Kidney (tissue), 10 donors: ENCODE measurements at regions not wholly inside any gene's neighbourhood (a gene's known extent, or its start where the extent isn't known, plus 50 kb on each side); places are given as distances from the start of the nearest gene placed in this dataset.
"Not testable (repeated sequence)": the region's sequence is repeated elsewhere in the genome, so short reads cannot be mapped to it uniquely, and the experiment has no call there.

ENCODE experiments used
- DNase-seq, 5 donors: peaks; one replicate each; pipeline ENCODE4 v3.0.0-alpha.2; 2013 to 2020
- FAIRE-seq: peaks from 2 replicates; lab custom pipeline; 2012; peaks lifted over from hg19 to GRCh38; lab: Jason Lieb, UNC
- H3K27ac ChIP-seq, 2 donors: one replicate each; pipeline ENCODE4 v1.7.0; 2013; ENCODE audit warnings: low read depth in 2 of 2, low read length in 2 of 2, inconsistent platforms in 1 of 2
- H3K27me3 ChIP-seq: one replicate; pipeline ENCODE4 v1.7.1; 2013; ENCODE audit warnings: low read length, inconsistent platforms; ENCODE audit not compliant: control insufficient read depth, insufficient read depth
- H3K36me3 ChIP-seq, 3 donors: one replicate each; pipeline versions ENCODE4 v1.7.0 to v1.7.1; 2013; ENCODE audit warnings: low read length in 3 of 3, control low read depth in 1 of 3, inconsistent platforms in 1 of 3; ENCODE audit not compliant: insufficient read depth in 3 of 3, control insufficient read depth in 2 of 3
- H3K4me1 ChIP-seq, 3 donors: one replicate each; pipeline versions ENCODE4 v1.7.0 to v1.7.1; 2013; ENCODE audit warnings: low read length in 3 of 3, inconsistent platforms in 1 of 3, low read depth in 1 of 3; ENCODE audit not compliant: control insufficient read depth in 2 of 3, insufficient read depth in 2 of 3
- H3K4me3 ChIP-seq, 3 donors: one replicate each; pipeline versions ENCODE4 v1.7.0 to v1.8.1; 2013; ENCODE audit warnings: low read length in 3 of 3, control low read depth in 1 of 3, inconsistent platforms in 1 of 3
- H3K9ac ChIP-seq, 3 donors: one replicate each; pipeline versions ENCODE4 v1.7.0 to v1.7.1; 2013; ENCODE audit warnings: low read length in 3 of 3, control low read depth in 1 of 3, inconsistent platforms in 1 of 3
- H3K9me3 ChIP-seq, 3 donors: one replicate each; pipeline versions ENCODE4 v1.7.0 to v1.7.1; 2013; ENCODE audit warnings: low read length in 3 of 3, control low read depth in 1 of 3, inconsistent platforms in 1 of 3; ENCODE audit not compliant: control insufficient read depth in 2 of 3, insufficient read depth in 1 of 3
- intact Hi-C: fragments of 100-400 bp; cut with DNase I; formaldehyde crosslinking; loops from one replicate; pipeline ENCODE4 v1.11.1; 2022
- donor health status: control.
- donor health status: control.
- donor health status: DM: yes; HTN: yes; CAD: no.
- donor health status: Normal renal cell carcinoma (clear cell type).

- not testable (repeated sequence) for FAIRE-seq, H3K9me3 ChIP-seq
Observed at GRCh38 chr10:87300163-87300562, 57.4 kb upstream of the NUTM2D start.

GRCh38 chr10:87301466-87302115 lies 56.0 kb upstream of the NUTM2D start:
- H3K9ac ChIP-seq, FAIRE-seq, H3K27me3 ChIP-seq, H3K27ac ChIP-seq, intact Hi-C loops, H3K36me3 ChIP-seq, H3K4me1 ChIP-seq, H3K9me3 ChIP-seq, H3K4me3 ChIP-seq: not testable (repeated sequence)
- DNase-seq = peak in 1 of 5 donors; percentile 89

More at GRCh38 chr10:87300163-87300562, 57.4 kb upstream of the NUTM2D start:
- H3K27ac ChIP-seq, H3K9ac ChIP-seq, H3K27me3 ChIP-seq, H3K4me1 ChIP-seq, intact Hi-C loops, H3K36me3 ChIP-seq, DNase-seq, H3K4me3 ChIP-seq: not testable (repeated sequence)

GRCh38 chr10:87302132-87302531 lies 55.4 kb upstream of the NUTM2D start:
- H3K27ac ChIP-seq, H3K9me3 ChIP-seq, H3K27me3 ChIP-seq, H3K36me3 ChIP-seq, H3K4me3 ChIP-seq, intact Hi-C loops, H3K4me1 ChIP-seq, H3K9ac ChIP-seq, DNase-seq, FAIRE-seq: not testable (repeated sequence)

- FAIRE-seq, DNase-seq, H3K4me1 ChIP-seq, H3K9me3 ChIP-seq, H3K36me3 ChIP-seq, H3K27me3 ChIP-seq, H3K27ac ChIP-seq, H3K4me3 ChIP-seq, H3K9ac ChIP-seq, intact Hi-C loops: not testable (repeated sequence)
Observed at GRCh38 chr10:87303707-87304106, 53.8 kb upstream of the NUTM2D start.

GRCh38 chr10:87306681-87307080 lies 50.9 kb upstream of the NUTM2D start:
- H3K36me3 ChIP-seq, H3K4me1 ChIP-seq, H3K9me3 ChIP-seq, H3K9ac ChIP-seq, DNase-seq, H3K4me3 ChIP-seq, intact Hi-C loops, FAIRE-seq, H3K27ac ChIP-seq, H3K27me3 ChIP-seq: not testable (repeated sequence)
